ENCODE measurements at regions not wholly inside any gene's neighbourhood (a gene's known extent, or its start where the extent isn't known, plus 50 kb on each side); places are given as distances from the start of the nearest gene placed in this dataset.

DNA sequence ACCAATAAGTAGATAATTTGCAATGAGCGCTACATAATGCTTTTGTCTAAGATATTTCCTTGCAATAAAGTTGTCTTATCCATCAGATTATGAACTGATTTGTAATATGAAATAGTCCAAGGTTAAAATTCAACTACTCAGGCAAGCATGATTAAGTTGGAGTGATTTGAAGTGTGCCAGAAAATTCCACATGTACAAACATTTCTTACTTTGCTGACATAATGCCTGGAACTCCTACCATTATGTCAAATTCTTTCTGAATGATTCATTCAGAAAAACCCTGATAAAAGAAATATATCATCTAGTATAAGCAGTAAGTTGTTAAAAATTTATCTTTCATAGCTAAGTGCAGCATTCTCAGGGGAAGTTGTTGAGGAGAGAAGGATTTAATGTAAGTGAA is 87.3 kb downstream of the CBLN2 start:
- no peak overlapping the region for H3K4me3 ChIP-seq (ENCODE audit: insufficient read depth in 1 of 2, low read depth in 1 of 2, low read length in 2 of 2)
- no peak overlapping the region for H4K91ac ChIP-seq (ENCODE audit: low read length)
- H3K18ac ChIP-seq (ENCODE audit: low read depth in 1 of 2, low read length in 2 of 2) = no peak overlapping the region
- no peak overlapping the region for H3K4me2 ChIP-seq (ENCODE audit: low read length, poor library complexity, severe bottlenecking)
- no peak overlapping the region for H3K9ac ChIP-seq (ENCODE audit: low read length)
- H3K36me3 ChIP-seq (ENCODE audit: control insufficient read depth in 1 of 2, insufficient read depth in 2 of 2, low read depth in 1 of 2, low read length in 2 of 2) = no peaks in the 10 kb centered on the region
- H3K9me3 ChIP-seq (ENCODE audit: control insufficient read depth, low read length) = no peaks in the 10 kb centered on the region
- H3K23ac ChIP-seq (ENCODE audit: low read length in 2 of 2) = no peak overlapping the region
- H2BK12ac ChIP-seq (ENCODE audit: low read length in 2 of 2) = no peak overlapping the region
- no peak overlapping the region for H3K14ac ChIP-seq (ENCODE audit: low read length in 2 of 2)
- H3K27me3 ChIP-seq (ENCODE audit: control insufficient read depth in 1 of 2, insufficient read depth in 1 of 2, low read length in 2 of 2) = no peaks in the 10 kb centered on the region
- peak overlapping the region; percentile 85 for H3K27ac ChIP-seq (ENCODE audit: low read length, poor library complexity, severe bottlenecking)
- H3K79me1 ChIP-seq (replicated peaks; ENCODE audit: low read length, poor library complexity, severe bottlenecking) = no peaks in the 10 kb centered on the region
- no peak overlapping the region for H3K4ac ChIP-seq (ENCODE audit: low read depth in 1 of 2, low read length in 2 of 2)
- no CpG with 5 or more reads among the region's 1 CpG for WGBS
- no peak overlapping the region for H4K8ac ChIP-seq (ENCODE audit: low read length)
- H2BK120ac ChIP-seq (ENCODE audit: low read depth, low read length) = no peak overlapping the region
- H2AK5ac ChIP-seq (ENCODE audit: low read length, severe bottlenecking) = no peak overlapping the region
- H2AFZ ChIP-seq (ENCODE audit: low read depth, low read length) = no peak overlapping the region
- H2BK5ac ChIP-seq (ENCODE audit: low read depth, low read length, poor library complexity, severe bottlenecking) = no peak overlapping the region
- H2BK15ac ChIP-seq (ENCODE audit: low read depth, poor library complexity, severe bottlenecking) = no peak overlapping the region
- peaks cover 5% of the 10 kb centered on the region for H3K4me1 ChIP-seq (ENCODE audit: control insufficient read depth, insufficient read depth, low read depth, low read length)
- DNase-seq = no peak

DNA sequence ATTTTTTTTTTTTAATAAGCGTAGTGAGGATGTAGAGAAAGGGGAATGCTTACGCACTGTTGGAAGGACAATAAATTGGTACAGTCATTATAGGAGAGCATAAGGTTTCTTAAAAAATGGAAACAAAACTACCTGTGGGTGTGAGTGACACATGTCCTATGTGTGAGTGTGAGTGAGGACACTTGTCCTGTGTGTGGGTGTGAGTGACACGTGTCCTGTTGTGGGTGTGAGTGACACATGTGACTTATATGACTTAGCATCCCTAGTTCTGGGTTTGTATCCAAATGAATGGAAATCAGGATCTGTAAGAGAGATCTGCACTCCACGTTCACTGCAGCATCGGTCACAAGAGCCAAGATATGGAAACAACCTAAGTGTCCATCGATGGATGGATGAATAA is 91.8 kb downstream of the CBLN2 start:
- Histone ChIP-seq H3K4me1 (ENCODE audit: control insufficient read depth, insufficient read depth, low read depth, low read length) (peaks cover 5% of the 10 kb centered on the region), H2AK5ac (ENCODE audit: low read length, severe bottlenecking) (no peak overlapping the region), H3K36me3 (ENCODE audit: control insufficient read depth in 1 of 2, insufficient read depth in 2 of 2, low read depth in 1 of 2, low read length in 2 of 2) (no peaks in the 10 kb centered on the region), H3K27ac (ENCODE audit: low read length, poor library complexity, severe bottlenecking) (no peak overlapping the region), H3K4ac (ENCODE audit: low read depth in 1 of 2, low read length in 2 of 2) (no peak overlapping the region), H3K14ac (ENCODE audit: low read length in 2 of 2) (no peak overlapping the region), H2BK120ac (ENCODE audit: low read depth, low read length) (no peak overlapping the region), H4K91ac (ENCODE audit: low read length) (no peak overlapping the region), H3K23ac (ENCODE audit: low read length in 2 of 2) (no peak overlapping the region), H2BK15ac (ENCODE audit: low read depth, poor library complexity, severe bottlenecking) (no peak overlapping the region), H2BK5ac (ENCODE audit: low read depth, low read length, poor library complexity, severe bottlenecking) (no peak overlapping the region), H2AFZ (ENCODE audit: low read depth, low read length) (no peak overlapping the region), H3K9me3 (ENCODE audit: control insufficient read depth, low read length) (peaks cover 2% of the 10 kb centered on the region), H4K8ac (ENCODE audit: low read length) (no peak overlapping the region), H3K18ac (ENCODE audit: low read depth in 1 of 2, low read length in 2 of 2) (no peak overlapping the region), H3K79me1 (replicated peaks; ENCODE audit: low read length, poor library complexity, severe bottlenecking) (no peaks in the 10 kb centered on the region), H3K27me3 (ENCODE audit: control insufficient read depth in 1 of 2, insufficient read depth in 1 of 2, low read length in 2 of 2) (no peaks in the 10 kb centered on the region), H3K9ac (ENCODE audit: low read length) (no peak overlapping the region), H3K4me3 (ENCODE audit: insufficient read depth in 1 of 2, low read depth in 1 of 2, low read length in 2 of 2) (no peak overlapping the region), H3K4me2 (ENCODE audit: low read length, poor library complexity, severe bottlenecking) (no peak overlapping the region), H2BK12ac (ENCODE audit: low read length in 2 of 2) (no peak overlapping the region)
- 80% methylated on average over 5 of the region's 6 CpGs for WGBS
- DNase-seq = no peak

GRCh38 chr18:72444798-72445155 is 99.4 kb downstream of the CBLN2 start:
- no peak for DNase-seq
- no peak overlapping the region for H2BK12ac ChIP-seq (ENCODE audit: low read length in 2 of 2)
- H3K4me3 ChIP-seq (ENCODE audit: insufficient read depth in 1 of 2, low read depth in 1 of 2, low read length in 2 of 2) = no peak overlapping the region
- H3K27me3 ChIP-seq (ENCODE audit: control insufficient read depth in 1 of 2, insufficient read depth in 1 of 2, low read length in 2 of 2) = no peaks in the 10 kb centered on the region
- H2AFZ ChIP-seq (ENCODE audit: low read depth, low read length) = no peak overlapping the region
- H2AK5ac ChIP-seq (ENCODE audit: low read length, severe bottlenecking) = no peak overlapping the region
- no peak overlapping the region for H3K23ac ChIP-seq (ENCODE audit: low read length in 2 of 2)
- no peak overlapping the region for H4K91ac ChIP-seq (ENCODE audit: low read length)
- no peak overlapping the region for H3K4ac ChIP-seq (ENCODE audit: low read depth in 1 of 2, low read length in 2 of 2)
- no peaks in the 10 kb centered on the region for H3K4me1 ChIP-seq (ENCODE audit: control insufficient read depth, insufficient read depth, low read depth, low read length)
- no peak overlapping the region for H3K14ac ChIP-seq (ENCODE audit: low read length in 2 of 2)
- no peak overlapping the region for H2BK120ac ChIP-seq (ENCODE audit: low read depth, low read length)
- no peak overlapping the region for H3K9ac ChIP-seq (ENCODE audit: low read length)
- WGBS = 49% methylated on average over 3 of the region's 4 CpGs
- H3K79me1 ChIP-seq (replicated peaks; ENCODE audit: low read length, poor library complexity, severe bottlenecking) = no peaks in the 10 kb centered on the region
- H3K9me3 ChIP-seq (ENCODE audit: control insufficient read depth, low read length) = peaks cover 2% of the 10 kb centered on the region
- no peaks in the 10 kb centered on the region for H3K36me3 ChIP-seq (ENCODE audit: control insufficient read depth in 1 of 2, insufficient read depth in 2 of 2, low read depth in 1 of 2, low read length in 2 of 2)
- H3K4me2 ChIP-seq (ENCODE audit: low read length, poor library complexity, severe bottlenecking) = no peak overlapping the region
- no peak overlapping the region for H3K18ac ChIP-seq (ENCODE audit: low read depth in 1 of 2, low read length in 2 of 2)
- H2BK15ac ChIP-seq (ENCODE audit: low read depth, poor library complexity, severe bottlenecking) = no peak overlapping the region
- H2BK5ac ChIP-seq (ENCODE audit: low read depth, low read length, poor library complexity, severe bottlenecking) = no peak overlapping the region
- H3K27ac ChIP-seq (ENCODE audit: low read length, poor library complexity, severe bottlenecking) = no peak overlapping the region
- no peak overlapping the region for H4K8ac ChIP-seq (ENCODE audit: low read length)

DNA sequence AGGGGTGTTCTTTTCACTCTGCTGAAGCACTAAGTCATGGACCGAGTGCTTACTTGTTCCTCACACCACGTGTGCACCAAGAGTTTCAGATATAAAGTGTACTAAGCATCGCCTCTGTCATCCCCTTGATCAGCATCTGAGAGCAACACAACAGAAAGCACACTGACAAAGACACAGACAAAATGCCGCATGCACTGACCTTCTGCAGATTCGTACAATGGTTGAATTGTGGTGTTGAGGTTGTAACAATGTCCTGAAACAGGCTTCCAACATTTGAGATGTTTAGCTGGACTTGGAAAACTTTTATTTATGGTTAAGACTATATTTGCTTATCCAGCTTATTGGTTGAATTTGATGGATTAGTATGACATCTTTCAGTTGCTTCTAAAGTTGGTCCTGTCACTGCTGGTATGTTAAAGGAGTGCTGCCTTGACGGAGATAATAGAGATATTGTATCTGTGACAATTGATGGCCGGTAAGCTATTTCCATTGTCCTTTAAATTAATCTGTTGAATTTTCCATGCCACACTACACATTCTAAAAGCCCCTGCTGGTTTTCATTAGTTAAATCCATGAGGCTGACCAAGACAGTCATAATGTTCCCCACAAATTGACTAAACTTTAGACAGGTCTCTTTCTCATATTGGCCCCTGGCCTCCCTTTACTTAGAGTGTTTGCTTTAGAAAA is 99.9 kb downstream of the CBLN2 start:
- no peak for DNase-seq
- Histone ChIP-seq H3K4me3 (ENCODE audit: insufficient read depth in 1 of 2, low read depth in 1 of 2, low read length in 2 of 2) (no peak overlapping the region), H3K14ac (ENCODE audit: low read length in 2 of 2) (no peak overlapping the region), H3K4me2 (ENCODE audit: low read length, poor library complexity, severe bottlenecking) (no peak overlapping the region), H3K27ac (ENCODE audit: low read length, poor library complexity, severe bottlenecking) (no peak overlapping the region), H2BK120ac (ENCODE audit: low read depth, low read length) (no peak overlapping the region), H3K9me3 (ENCODE audit: control insufficient read depth, low read length) (peaks cover 2% of the 10 kb centered on the region), H4K91ac (ENCODE audit: low read length) (no peak overlapping the region), H3K4me1 (ENCODE audit: control insufficient read depth, insufficient read depth, low read depth, low read length) (no peaks in the 10 kb centered on the region), H4K8ac (ENCODE audit: low read length) (no peak overlapping the region), H3K4ac (ENCODE audit: low read depth in 1 of 2, low read length in 2 of 2) (no peak overlapping the region), H2BK12ac (ENCODE audit: low read length in 2 of 2) (no peak overlapping the region), H3K23ac (ENCODE audit: low read length in 2 of 2) (no peak overlapping the region), H3K79me1 (replicated peaks; ENCODE audit: low read length, poor library complexity, severe bottlenecking) (no peaks in the 10 kb centered on the region), H2BK5ac (ENCODE audit: low read depth, low read length, poor library complexity, severe bottlenecking) (no peak overlapping the region), H3K27me3 (ENCODE audit: control insufficient read depth in 1 of 2, insufficient read depth in 1 of 2, low read length in 2 of 2) (no peaks in the 10 kb centered on the region), H3K18ac (ENCODE audit: low read depth in 1 of 2, low read length in 2 of 2) (no peak overlapping the region), H3K9ac (ENCODE audit: low read length) (no peak overlapping the region), H2BK15ac (ENCODE audit: low read depth, poor library complexity, severe bottlenecking) (no peak overlapping the region), H2AFZ (ENCODE audit: low read depth, low read length) (no peak overlapping the region), H2AK5ac (ENCODE audit: low read length, severe bottlenecking) (no peak overlapping the region), H3K36me3 (ENCODE audit: control insufficient read depth in 1 of 2, insufficient read depth in 2 of 2, low read depth in 1 of 2, low read length in 2 of 2) (no peaks in the 10 kb centered on the region)
- 64% methylated on average over 7 of the region's 7 CpGs for WGBS

Measured in mesenchymal stem cell (in vitro differentiated cells and primary cell).